Trophoblast cell (in vitro differentiated cells and primary cell): ENCODE measurements at regions not wholly inside any gene's neighbourhood (a gene's known extent, or its start where the extent isn't known, plus 50 kb on each side); places are given as distances from the start of the nearest gene placed in this dataset.

Experiments used
- DNase-seq, 2 donors: peaks; one replicate each; pipeline ENCODE4 v3.0.0-alpha.2; 2016
- H2AFZ ChIP-seq: 2 replicates; pipeline ENCODE4 v1.6.1; 2013; ENCODE audit warnings: low read length, moderate library complexity, mild to moderate bottlenecking; ENCODE audit not compliant: insufficient read depth, poor library complexity
- H2AK5ac ChIP-seq: 2 replicates; pipeline ENCODE4 v1.6.1; 2013; ENCODE audit warnings: mild to moderate bottlenecking, low read length
- H2BK120ac ChIP-seq: 2 replicates; pipeline ENCODE4 v1.6.1; 2013; ENCODE audit warnings: low read length, mild to moderate bottlenecking, moderate library complexity; ENCODE audit not compliant: insufficient read depth, poor library complexity
- H2BK12ac ChIP-seq: 2 replicates; pipeline ENCODE4 v1.6.1; 2013; ENCODE audit warnings: mild to moderate bottlenecking, low read length, moderate library complexity
- H2BK5ac ChIP-seq: 2 replicates; pipeline ENCODE4 v1.6.1; 2013; ENCODE audit warnings: low read length, low read depth, moderate library complexity, mild to moderate bottlenecking; ENCODE audit not compliant: poor library complexity
- H3K14ac ChIP-seq: 2 replicates; pipeline ENCODE4 v1.6.1; 2013; ENCODE audit warnings: mild to moderate bottlenecking, low read length
- H3K18ac ChIP-seq: 2 replicates; pipeline ENCODE4 v1.6.1; 2013; ENCODE audit warnings: mild to moderate bottlenecking, low read length
- H3K23ac ChIP-seq: 2 replicates; pipeline ENCODE4 v1.6.1; 2013; ENCODE audit warnings: low read length
- H3K27ac ChIP-seq: 2 replicates; pipeline ENCODE4 v1.5.1; 2013; ENCODE audit warnings: low read depth, mild to moderate bottlenecking, inconsistent platforms, low read length, moderate library complexity
- H3K27me3 ChIP-seq: 2 replicates; pipeline ENCODE4 v1.6.1; 2013; ENCODE audit warnings: inconsistent platforms, mild to moderate bottlenecking, low read length, moderate library complexity; ENCODE audit not compliant: insufficient read depth
- H3K36me3 ChIP-seq, 2 experiments: 1 replicate in 1 of 2; 2 replicates in 1 of 2; pipeline ENCODE4 v1.6.1; 2013; ENCODE audit warnings: low read length in 2 of 2, mild to moderate bottlenecking in 2 of 2, moderate library complexity in 1 of 2; ENCODE audit not compliant: insufficient read depth in 2 of 2, control insufficient read depth in 1 of 2
- H3K4ac ChIP-seq: 2 replicates; pipeline ENCODE4 v1.6.1; 2013; ENCODE audit warnings: low read depth, mild to moderate bottlenecking, low read length, moderate library complexity
- H3K4me1 ChIP-seq, 2 experiments: 1 replicate in 1 of 2; 2 replicates in 1 of 2; pipeline ENCODE4 v1.6.1; 2013; ENCODE audit warnings: low read length in 2 of 2, mild to moderate bottlenecking in 2 of 2, moderate library complexity in 1 of 2; ENCODE audit not compliant: insufficient read depth in 2 of 2, control insufficient read depth in 1 of 2
- H3K4me2 ChIP-seq: 2 replicates; pipeline ENCODE4 v1.6.1; 2013; ENCODE audit warnings: inconsistent platforms, mild to moderate bottlenecking, low read length, moderate library complexity
- H3K4me3 ChIP-seq: 2 replicates; pipeline ENCODE4 v1.5.1; 2013; ENCODE audit warnings: mild to moderate bottlenecking, low read depth, low read length, inconsistent platforms
- H3K79me1 ChIP-seq: one replicate; pipeline ENCODE4 v1.6.1; 2013; ENCODE audit warnings: low read length
- H3K79me2 ChIP-seq: 2 replicates; pipeline ENCODE4 v1.6.1; 2013; ENCODE audit warnings: low read length, mild to moderate bottlenecking; ENCODE audit not compliant: control insufficient read depth, insufficient read depth, poor library complexity
- H3K9ac ChIP-seq: 2 replicates; pipeline ENCODE4 v1.6.1; 2013; ENCODE audit warnings: mild to moderate bottlenecking, low read length
- H3K9me3 ChIP-seq: 2 replicates; pipeline ENCODE4 v1.6.1; 2013; ENCODE audit warnings: low read depth, mild to moderate bottlenecking, control low read depth, inconsistent platforms, low read length; ENCODE audit not compliant: insufficient read depth
- H4K12ac ChIP-seq: 2 replicates; pipeline ENCODE4 v1.6.1; 2013; ENCODE audit warnings: low read depth, mild to moderate bottlenecking, low read length, moderate library complexity
- H4K8ac ChIP-seq: 2 replicates; pipeline ENCODE4 v1.6.1; 2013; ENCODE audit warnings: low read depth, mild to moderate bottlenecking, low read length, moderate library complexity
- H4K91ac ChIP-seq: one replicate; pipeline ENCODE4 v1.6.1; 2013; ENCODE audit warnings: low read depth, mild to moderate bottlenecking, low read length, moderate library complexity
- WGBS: extraction: QIAGEN DNeasy Blood & Tissue Kit; methylation state at CpG from one replicate; pipeline ENCODE4 v1.1.7; 2013; ENCODE audit warnings: missing lambda C conversion rate; ENCODE audit not compliant: insufficient read length, insufficient coverage; ENCODE audit errors: extremely low coverage; 5-methylcytosine and 5-hydroxymethylcytosine counted together

DNA sequence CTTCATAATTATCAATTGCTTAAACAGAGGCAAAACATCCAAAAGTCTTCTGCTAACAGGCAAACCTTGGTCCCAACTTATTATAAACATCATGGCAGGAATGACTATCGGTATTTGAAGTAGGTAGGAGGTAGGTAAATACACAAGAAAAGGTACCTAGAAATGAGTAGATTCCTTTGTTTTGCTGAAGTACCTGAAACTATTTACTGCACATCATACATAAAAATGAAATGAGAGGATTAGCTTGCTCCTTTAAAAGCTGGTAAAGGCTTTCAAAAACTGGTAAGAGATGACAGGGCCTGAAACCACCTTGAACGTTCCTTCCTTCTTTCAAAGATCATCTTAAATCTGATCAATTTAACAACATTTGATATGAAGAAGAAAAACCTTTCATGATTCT is 55.2 kb upstream of the MAPRE2 start:
- Histone ChIP-seq H3K4me1 (no peaks in the 10 kb centered on the region), H3K9ac (no peak overlapping the region), H3K27ac (no peak overlapping the region), H2BK120ac (no peak overlapping the region), H3K27me3 (no peaks in the 10 kb centered on the region), H4K8ac (no peak overlapping the region), H2BK12ac (no peak overlapping the region), H3K23ac (no peak overlapping the region), H4K12ac (no peak overlapping the region), H3K9me3 (no peaks in the 10 kb centered on the region), H3K79me2 (no peaks in the 10 kb centered on the region), H4K91ac (no peak overlapping the region), H3K14ac (no peak overlapping the region), H3K79me1 (no peaks in the 10 kb centered on the region), H2BK5ac (no peak overlapping the region), H3K36me3 (no peaks in the 10 kb centered on the region), H3K4me2 (no peak overlapping the region), H2AK5ac (no peak overlapping the region), H3K18ac (no peak overlapping the region), H2AFZ (no peak overlapping the region), H3K4ac (no peak overlapping the region), H3K4me3 (no peak overlapping the region)
- DNase-seq: no peak
- WGBS: no CpG with 5 or more reads among the region's 2 CpGs

DNA sequence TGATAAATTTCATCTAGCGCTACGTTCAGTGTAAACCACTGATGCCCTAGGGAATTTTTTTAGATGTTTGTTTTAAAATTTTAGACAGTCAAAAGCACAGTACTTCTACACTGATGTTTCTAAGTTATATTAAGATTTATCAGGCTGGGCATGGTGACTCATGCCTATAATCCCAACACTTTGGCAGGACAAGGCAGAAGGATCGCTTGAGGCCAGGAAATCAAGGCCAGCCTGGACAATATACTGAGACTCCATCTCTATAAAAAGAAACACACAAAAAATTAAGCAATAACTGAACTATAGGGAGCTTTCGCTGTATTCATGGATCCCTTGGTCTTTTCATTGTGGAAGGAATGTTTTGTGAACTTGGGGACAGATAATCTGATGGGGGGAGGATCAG is 50.6 kb upstream of the MAPRE2 start:
- Histone ChIP-seq H3K23ac (no peak overlapping the region), H3K9ac (no peak overlapping the region), H3K4me1 (no peaks in the 10 kb centered on the region), H3K27ac (no peak overlapping the region), H3K18ac (no peak overlapping the region), H3K36me3 (no peaks in the 10 kb centered on the region), H2BK120ac (no peak overlapping the region), H4K12ac (no peak overlapping the region), H2BK12ac (no peak overlapping the region), H3K4me2 (no peak overlapping the region), H3K4ac (no peak overlapping the region), H3K9me3 (no peaks in the 10 kb centered on the region), H2BK5ac (no peak overlapping the region), H3K79me2 (no peaks in the 10 kb centered on the region), H2AFZ (no peak overlapping the region), H4K91ac (no peak overlapping the region), H3K79me1 (no peaks in the 10 kb centered on the region), H2AK5ac (no peak overlapping the region), H3K14ac (no peak overlapping the region), H3K4me3 (no peak overlapping the region), H4K8ac (no peak overlapping the region), H3K27me3 (no peaks in the 10 kb centered on the region)
- no peak for DNase-seq
- WGBS: no CpG with 5 or more reads among the region's 4 CpGs

DNA sequence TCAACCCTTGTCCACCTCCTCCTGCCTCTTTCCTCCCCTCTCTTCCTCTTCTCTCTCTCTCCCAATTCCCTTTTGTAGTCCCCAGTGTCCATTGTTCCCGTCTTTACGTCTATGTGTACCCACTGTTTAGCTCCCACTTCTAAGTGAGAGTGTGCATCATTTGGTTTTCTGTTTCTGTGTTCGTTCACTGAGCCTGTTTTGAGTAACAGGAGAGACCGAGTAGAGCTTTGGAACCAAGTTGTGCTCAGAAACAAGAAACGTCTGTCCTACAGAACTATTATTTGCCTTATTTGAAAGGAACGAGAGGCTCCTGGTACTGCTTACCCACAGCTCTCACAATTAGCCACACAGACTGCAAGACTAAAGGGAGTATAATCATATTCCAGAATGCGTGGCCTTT is 50.1 kb upstream of the MAPRE2 start:
- H4K8ac ChIP-seq: no peak overlapping the region
- H2BK120ac ChIP-seq: no peak overlapping the region
- H2AK5ac ChIP-seq: no peak overlapping the region
- no peak overlapping the region for H3K9ac ChIP-seq
- H3K4me3 ChIP-seq: no peak overlapping the region
- no peak overlapping the region for H3K4ac ChIP-seq
- H3K27me3 ChIP-seq: no peaks in the 10 kb centered on the region
- H4K12ac ChIP-seq: no peak overlapping the region
- no peaks in the 10 kb centered on the region for H3K36me3 ChIP-seq
- no peak overlapping the region for H2BK12ac ChIP-seq
- H3K79me2 ChIP-seq: no peaks in the 10 kb centered on the region
- H3K27ac ChIP-seq: no peak overlapping the region
- peak overlapping the region; percentile 32 for H3K23ac ChIP-seq
- H3K79me1 ChIP-seq: no peaks in the 10 kb centered on the region
- DNase-seq: no peak
- H3K4me2 ChIP-seq: no peak overlapping the region
- H3K9me3 ChIP-seq: no peaks in the 10 kb centered on the region
- no peak overlapping the region for H3K18ac ChIP-seq
- H4K91ac ChIP-seq: no peak overlapping the region
- H3K14ac ChIP-seq: no peak overlapping the region
- H3K4me1 ChIP-seq: no peaks in the 10 kb centered on the region
- H2AFZ ChIP-seq: no peak overlapping the region
- no peak overlapping the region for H2BK5ac ChIP-seq
- WGBS: no CpG with 5 or more reads among the region's 7 CpGs
